GM19395 (cell line): ENCODE measurements at regions not wholly inside any gene's neighbourhood (a gene's known extent, or its start where the extent isn't known, plus 50 kb on each side); places are given as distances from the start of the nearest gene placed in this dataset.
"Not testable (repeated sequence)": the region's sequence is repeated elsewhere in the genome, so short reads cannot be mapped to it uniquely, and the experiment has no call there.

Experiments
- ATAC-seq: cut with Tn5 transposase; IDR thresholded peaks from one replicate; pipeline ENCODE4 v1.9.1; 2021; ENCODE audit warnings: mild to moderate bottlenecking, moderate library complexity; ENCODE audit not compliant: unreplicated experiment

DNA sequence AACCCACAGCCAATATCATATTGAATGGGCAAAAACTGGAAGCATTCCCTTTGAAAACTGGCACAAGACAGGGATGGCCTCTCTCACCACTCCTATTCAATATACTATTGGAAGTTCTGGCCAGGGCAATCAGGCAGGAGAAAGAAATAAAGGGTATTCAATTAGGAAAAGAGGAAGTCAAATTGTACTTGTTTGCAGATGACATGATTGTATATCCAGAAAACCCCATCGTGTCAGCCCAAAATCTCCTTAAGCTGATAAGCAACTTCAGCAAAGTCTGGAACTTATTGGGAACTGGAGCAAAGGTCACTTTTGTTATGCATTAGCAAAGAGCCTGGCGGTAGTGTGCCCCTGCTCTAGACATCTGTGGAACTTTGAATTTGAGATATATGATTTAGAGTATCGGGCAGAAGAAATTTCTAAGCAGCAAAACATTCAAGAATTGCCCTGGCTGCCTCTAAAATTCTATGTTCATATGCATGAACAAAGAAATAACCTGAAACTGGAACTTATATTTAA lies 53.4 kb upstream of the PSMA1 start:
- not testable (repeated sequence) for ATAC-seq

DNA sequence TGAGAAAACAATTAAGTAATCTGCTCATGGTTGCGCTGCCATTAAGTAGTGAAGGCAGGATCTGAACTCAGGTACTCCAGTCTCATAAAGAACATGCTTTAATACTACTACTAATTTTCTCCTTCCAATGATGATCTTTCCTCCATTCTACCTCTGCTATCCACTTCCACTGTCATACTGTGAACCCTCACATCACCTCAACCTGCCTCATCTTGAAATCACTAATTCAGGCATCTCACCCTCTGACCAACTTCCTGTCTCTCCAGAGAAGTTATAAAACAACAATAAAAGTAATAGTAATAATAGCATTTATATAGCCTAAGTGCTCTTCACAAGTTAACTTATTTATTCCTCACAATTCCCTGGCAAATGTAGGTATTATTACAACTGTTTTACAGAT lies 57.1 kb upstream of the PSMA1 start:
- no peak for ATAC-seq

DNA sequence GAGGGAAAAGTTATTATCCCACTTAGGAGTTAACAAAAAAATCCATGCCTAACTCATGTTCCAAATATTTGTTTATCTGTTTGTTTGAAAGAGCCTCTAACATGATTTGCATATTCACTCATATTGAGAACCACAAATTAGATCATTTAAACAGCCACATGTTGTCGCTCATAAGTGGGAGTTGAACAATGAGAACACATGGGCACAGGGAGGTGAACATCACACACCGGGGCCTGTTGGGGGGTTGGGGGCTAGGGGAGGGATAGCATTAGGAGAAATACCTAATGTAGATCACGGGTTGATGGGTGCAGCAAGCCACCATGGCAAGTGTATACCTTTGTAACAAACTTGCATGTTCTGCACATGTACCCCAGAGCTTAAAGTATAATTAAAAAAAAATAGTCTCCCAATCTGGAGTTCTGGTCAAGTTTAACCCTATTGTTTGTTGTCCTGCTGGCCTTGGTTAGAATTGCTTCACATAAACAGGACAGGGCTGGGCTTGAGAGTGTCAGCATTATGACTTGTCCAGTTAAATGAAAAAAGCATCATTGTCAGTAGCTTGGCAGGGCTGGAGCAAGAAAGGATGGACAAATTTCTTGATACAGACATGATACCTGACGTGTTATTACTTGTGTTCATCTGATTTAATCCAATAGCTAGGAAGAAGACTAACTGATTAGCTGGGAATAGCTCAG lies 57.8 kb upstream of the PSMA1 start:
- ATAC-seq = peak; percentile 33

DNA sequence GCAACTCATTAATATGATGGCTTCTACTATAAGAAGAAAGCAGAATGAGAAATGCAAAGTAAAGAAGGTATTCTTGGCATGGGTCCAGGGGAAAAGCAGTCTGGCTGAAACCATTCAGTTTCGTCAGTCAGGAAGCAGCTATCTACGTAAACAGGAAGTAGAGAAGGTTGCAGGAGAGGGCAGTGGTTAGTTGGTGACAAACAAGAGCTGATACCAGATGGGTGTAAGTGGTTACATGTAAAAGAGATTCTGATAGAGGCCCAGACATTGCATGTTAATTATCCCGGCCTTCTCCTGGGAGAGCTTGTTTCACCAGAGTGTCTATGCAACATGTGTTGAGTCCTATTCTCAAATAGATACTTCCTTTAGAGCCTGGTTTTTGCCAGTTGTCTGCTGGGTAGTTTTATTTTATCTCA lies 58.4 kb upstream of the PSMA1 start:
- peak; percentile 99 for ATAC-seq

DNA sequence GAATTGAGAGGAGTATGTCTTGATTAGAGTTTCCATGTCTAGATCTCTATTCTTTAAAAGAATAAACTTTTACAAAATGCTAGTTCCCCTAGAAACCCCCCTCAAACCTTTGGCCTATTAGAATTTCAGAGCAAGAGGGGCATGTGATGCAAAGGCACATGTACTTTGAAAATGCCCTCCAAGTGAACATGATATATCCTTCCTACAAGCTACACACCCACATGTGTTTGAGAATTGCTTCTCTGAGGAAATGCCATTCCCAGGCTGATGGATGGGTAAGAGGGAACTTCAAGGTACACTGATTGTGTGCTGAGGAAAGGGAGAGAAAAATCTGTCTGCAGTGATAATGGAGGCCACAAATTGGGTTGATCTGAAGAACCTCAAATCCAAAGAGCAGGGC lies 59.5 kb upstream of the PSMA1 start:
- no peak for ATAC-seq

DNA sequence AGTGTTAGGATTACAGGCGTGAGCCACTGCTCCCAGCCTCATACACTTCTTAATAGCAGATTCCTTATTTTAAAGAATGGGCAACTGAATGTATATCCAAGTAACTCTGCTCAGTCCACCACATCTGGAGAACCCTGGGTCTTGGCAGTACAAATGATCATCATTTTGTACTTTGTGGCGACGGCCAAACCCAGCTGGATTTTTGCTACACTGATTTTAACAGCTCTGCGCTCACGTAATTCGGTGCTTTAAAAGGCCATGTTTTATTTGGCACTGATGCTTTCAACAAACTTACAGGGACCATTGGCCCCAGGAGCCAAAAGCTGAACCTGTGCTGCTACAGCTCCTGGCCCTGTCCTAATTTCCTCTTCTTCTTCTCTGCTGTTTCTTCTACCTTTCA lies 60.8 kb upstream of the PDE3B start:
- ATAC-seq = no peak

DNA sequence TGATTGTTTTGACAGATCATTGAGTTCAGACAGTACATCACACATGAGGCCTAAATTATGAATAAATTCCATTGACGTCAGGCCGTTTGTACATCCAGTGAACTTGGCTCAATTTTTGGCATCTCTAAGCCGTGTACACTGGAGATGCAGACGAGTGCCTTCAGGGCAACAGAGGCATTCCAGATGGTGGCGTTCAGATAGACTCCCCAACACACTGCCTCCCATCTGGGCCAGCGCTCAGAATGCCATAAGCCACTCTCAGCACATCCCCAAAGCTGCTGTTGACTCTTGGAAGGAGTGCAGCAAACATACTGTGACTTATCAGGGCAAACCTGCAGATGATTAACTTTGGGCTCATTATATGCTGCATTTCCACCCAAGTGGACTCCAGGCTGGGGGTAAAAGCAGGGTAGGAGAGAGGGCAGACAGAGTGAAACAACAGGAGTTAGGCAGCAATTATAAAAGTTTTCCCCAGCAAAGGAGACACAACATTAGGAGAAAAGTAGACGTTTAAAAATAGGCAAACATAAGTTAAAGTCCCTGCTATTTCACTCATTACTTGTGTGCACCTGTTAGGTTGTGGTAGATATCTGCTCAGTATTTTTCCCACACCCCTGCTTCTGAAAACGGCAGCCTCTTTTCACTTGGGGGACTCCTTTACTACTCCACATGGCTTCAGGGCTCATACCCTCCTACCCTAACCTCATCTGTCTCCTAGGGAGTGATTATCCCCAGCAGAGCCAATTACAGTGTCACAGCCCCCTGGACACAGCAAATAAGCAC lies 60.2 kb upstream of the PDE3B start:
- ATAC-seq = no peak

DNA sequence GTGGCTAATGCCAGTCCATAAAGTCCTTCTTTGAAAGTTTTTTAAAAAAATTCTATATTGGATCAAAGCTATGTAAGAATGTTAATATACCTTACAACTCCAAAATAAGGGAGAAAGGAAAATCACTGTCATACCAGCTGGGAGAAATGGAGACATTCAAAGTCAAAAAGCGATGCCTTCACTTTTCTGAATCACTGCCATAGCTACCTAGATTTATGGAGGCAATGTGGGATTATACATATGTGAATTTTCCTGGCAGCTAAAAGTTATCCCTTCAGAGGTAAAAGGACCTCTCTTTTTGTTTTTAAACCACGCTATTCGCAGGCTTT lies 59.6 kb upstream of the PDE3B start:
- ATAC-seq = no peak

DNA sequence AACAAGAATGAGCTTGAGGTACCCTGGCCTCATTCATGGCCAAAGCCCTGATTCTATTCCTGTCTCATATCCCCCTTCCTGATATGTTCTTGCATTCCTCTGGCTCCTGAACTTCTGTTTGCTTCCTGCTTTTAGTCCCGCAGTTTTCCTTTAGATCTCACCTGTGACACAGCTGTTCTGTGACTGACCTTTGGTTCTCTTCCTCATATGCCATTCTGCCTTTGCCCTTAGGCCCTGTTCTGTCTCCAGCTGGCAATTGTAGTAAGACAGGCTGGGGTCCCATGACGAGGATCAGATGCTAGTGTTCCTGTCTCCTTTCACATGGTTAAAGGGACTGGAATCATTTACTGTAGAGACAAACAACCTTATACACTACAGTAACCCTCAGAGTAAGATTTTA lies 59.0 kb upstream of the PDE3B start:
- no peak for ATAC-seq

DNA sequence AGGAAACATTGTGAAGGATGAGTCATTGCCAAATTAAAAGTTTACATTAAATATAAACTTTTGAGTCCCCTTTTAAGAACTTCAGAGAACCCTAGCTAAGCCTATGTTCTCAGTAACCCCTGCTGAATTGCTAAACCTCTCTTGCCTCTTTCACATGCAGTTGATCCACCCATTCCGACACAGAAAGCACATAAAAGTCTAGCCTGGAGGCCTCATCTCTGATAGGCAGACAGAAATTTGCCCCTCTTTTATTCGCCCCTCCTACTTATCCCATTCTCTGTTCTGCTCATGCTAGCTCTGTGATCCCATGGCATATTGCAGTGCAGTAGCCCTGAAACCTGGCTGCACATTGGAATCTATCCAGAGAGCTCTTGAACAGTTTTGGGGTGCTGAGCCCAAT lies 58.2 kb upstream of the PDE3B start:
- no peak for ATAC-seq

DNA sequence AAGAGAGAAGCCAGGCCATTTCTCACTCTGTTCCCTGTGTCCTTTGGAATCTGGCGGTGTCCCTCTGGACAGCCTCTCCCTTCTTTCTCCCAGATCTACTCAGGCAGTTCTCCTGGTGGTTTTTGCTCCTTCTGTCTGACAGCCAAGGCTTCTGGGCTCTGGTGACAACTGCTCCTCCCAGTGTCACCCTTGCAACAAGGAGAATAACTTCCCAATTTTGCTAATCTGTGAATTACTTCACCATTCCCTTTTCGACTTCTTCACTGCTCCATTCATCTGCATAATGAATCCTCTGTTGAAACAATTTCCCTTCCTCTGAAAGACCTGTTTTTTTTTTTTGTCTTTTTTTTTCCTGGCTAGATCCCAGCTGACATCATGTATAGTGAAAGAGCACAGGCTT lies 56.3 kb upstream of the PDE3B start:
- ATAC-seq = no peak

DNA sequence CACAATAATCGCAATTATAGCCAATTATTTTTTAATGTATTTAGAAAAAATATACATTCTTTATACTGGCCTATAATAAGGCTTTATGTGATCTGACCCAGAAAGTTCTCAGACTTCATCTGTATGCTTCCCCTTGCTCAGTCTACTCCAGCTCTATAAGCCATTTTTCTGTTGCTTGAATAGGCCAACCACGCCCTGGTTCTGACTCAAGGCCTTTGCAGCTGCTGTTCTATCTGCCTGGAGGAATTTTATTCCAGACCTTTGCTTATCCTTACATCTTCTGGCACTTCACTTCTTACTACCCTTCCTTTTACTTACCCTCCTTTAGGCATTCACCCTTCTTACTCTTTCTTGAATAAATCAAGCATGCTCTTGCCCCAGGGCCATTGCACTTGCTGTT lies 54.9 kb upstream of the PDE3B start:
- ATAC-seq = no peak

DNA sequence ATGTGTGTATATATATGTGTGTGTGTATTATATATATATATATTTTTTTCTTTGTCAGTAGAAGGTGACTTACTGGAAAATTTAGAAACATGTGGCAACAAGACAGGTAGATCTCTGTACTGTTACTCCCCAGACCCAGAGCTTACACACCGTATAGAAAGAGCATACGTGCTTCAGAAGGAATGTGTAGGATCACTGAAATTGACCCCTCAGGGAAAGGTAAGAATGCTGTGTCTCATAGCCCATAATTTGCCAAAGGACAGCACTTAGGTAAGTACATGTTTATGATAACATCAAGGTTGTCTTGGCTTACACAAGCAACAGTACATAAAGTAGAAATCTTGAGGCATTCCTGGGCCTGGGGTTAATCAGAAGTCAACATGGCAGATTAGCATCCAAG lies 54.2 kb upstream of the PDE3B start:
- ATAC-seq = no peak

DNA sequence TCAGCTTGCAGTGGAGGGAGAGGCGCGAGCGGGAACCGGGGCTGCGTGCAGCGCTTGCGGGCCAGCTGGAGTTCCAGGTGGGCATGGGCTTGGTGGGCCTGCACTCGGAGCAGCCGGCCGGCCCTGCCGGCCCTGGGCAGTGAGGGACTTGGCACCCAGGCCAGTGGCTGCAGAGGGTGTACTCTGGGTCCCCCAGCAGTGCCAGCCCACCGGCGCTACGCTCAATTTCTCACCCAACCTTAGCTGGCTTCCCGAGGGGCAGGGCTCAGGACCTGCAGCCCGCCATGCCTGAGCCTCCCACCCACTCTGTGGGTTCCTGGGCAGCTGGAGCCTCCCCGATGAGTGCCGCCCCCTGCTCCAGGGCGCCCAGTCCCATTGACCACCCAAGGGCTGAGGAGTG lies 52.6 kb upstream of the PDE3B start:
- ATAC-seq = not testable (repeated sequence)

DNA sequence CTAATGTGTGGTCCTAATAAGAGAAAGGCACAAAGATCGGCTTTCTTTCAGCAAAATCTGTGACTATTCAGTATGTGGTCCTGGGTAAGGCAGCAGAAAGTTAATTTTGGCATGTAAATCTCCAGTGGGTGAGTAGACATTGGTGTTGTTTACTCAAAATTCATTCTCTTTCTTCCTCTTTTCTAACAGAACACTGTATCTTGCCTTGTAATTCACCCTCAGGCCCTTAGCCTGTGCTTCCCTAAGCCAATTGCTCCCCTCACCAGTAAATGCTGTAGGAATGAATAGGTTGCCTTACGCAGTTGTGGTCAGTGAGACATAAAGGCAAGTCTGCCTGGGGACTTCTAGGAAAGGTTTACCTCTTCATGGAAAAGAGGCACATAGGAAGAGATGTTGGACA lies 49.9 kb upstream of the PDE3B start:
- ATAC-seq = no peak
